Sigmoid colon (tissue), 6 donors: ENCODE measurements at regions not wholly inside any gene's neighbourhood (a gene's known extent, or its start where the extent isn't known, plus 50 kb on each side); places are given as distances from the start of the nearest gene placed in this dataset.

Experiments used
- DNase-seq: peaks from one replicate; pipeline ENCODE4 v3.0.0-alpha.2; 2019
- H3K27ac ChIP-seq, 4 donors: fragments of 200-600 bp; sonication (generic); one replicate each; pipeline ENCODE4 v1.5.1; 2016 to 2019; ENCODE audit warnings: mild to moderate bottlenecking in 1 of 4
- H3K27me3 ChIP-seq, 3 donors: fragments of 200-600 bp; sonication (generic); one replicate each; pipeline ENCODE4 v1.5.1; 2019; ENCODE audit warnings: mild to moderate bottlenecking in 1 of 3
- H3K36me3 ChIP-seq, 4 donors: fragments of 200-600 bp; sonication (generic); one replicate each; pipeline ENCODE4 v1.5.1; 2016 to 2019
- H3K4me1 ChIP-seq, 4 donors: fragments of 200-600 bp; sonication (generic); one replicate each; pipeline ENCODE4 v1.5.1; 2017 to 2019
- H3K4me3 ChIP-seq, 4 donors: fragments of 200-600 bp; sonication (generic); one replicate each; pipeline ENCODE4 v1.5.1; 2017 to 2019; ENCODE audit warnings: mild to moderate bottlenecking in 2 of 4, moderate library complexity in 1 of 4
- H3K9me3 ChIP-seq, 4 donors: fragments of 200-600 bp in 3 of 4; sonication (generic) in 3 of 4; one replicate each; pipeline versions ENCODE4 v1.5.1 to v1.6.1; 2013 to 2019
- CTCF ChIP-seq, 4 experiments: fragments of 450-650 bp in 3 of 4; fragments of 200-600 bp in 1 of 4; IDR thresholded peaks; one replicate each; pipeline ENCODE4 v1.5.1; 2016 to 2019; ENCODE audit warnings: antibody characterized with exemption in 4 of 4, mild to moderate bottlenecking in 3 of 4, moderate library complexity in 2 of 4
- EP300 ChIP-seq, 4 donors: sonication (generic); formaldehyde crosslinking; IDR thresholded peaks; one replicate each; pipeline ENCODE4 v1.6.1; 2017; ENCODE audit warnings: antibody characterized with exemption in 4 of 4
- POLR2A ChIP-seq, 2 donors: fragments of 450-650 bp; IDR thresholded peaks; one replicate each; pipeline ENCODE4 v1.6.1; 2016; ENCODE audit warnings: antibody characterized with exemption in 2 of 2, mild to moderate bottlenecking in 2 of 2, moderate library complexity in 2 of 2
- POLR2AphosphoS5 ChIP-seq, 4 donors: sonication (generic); formaldehyde crosslinking; IDR thresholded peaks; one replicate each; pipeline ENCODE4 v1.6.1; 2017; ENCODE audit warnings: antibody characterized with exemption in 4 of 4
- WGBS, 2 donors: extraction: QIAGEN DNeasy Blood & Tissue Kit; methylation state at CpG; one replicate each; pipeline ENCODE4 v1.1.7; 2013; 5-methylcytosine and 5-hydroxymethylcytosine counted together
- intact Hi-C: fragments of 100-400 bp; cut with DNase I; formaldehyde crosslinking; loops from one replicate; pipeline ENCODE4 v1.15.1; 2023
- donor health status: healthy with polysubstance abuse.
- donor health status: healthy.

DNA sequence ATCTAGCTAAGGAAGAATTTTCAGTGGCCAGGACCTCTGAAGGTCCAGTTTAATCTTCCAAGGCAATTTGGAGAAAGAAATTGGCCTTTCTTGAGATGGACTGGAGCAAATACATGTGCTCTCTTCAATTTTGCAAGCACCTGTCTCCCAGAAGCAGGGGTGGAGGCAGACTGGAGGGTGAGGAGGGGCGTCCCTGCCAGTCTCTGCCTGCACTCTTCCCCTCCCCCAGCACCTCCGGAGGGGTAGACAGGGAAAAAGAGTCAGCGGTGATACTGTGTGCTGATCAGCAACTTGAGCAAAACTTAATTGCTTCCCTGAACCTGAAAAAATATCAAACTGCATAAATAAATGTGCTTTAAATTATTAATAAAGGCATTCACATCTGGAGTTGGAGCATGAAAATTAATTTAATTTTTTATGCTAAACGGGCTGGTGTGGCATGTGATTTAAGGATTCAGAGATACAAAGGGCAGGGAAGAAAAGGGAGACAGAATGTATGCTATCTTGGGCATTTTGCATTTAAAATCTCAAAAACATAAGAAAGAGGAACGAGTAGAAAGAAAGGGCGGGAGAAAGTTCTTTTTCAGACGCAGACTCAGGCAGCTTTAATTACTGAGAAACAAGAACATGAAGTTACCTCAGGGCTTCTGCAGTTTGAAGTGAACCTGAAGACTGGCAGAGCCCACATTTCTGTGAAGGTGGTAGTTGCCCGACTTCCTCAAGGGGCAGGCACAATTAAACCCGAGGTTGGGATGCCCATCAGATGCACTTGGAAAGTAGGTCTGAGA is 319.7 kb downstream of the UACA start:
- H3K4me1 ChIP-seq: peaks cover 0 to 12% (median 5%) of the 10 kb centered on the region in 4 donors
- H3K36me3 ChIP-seq: no peaks in the 10 kb centered on the region
- 67 to 83% methylated on average over 9 of the region's 9 CpGs for WGBS, 2 donors
- no peak for DNase-seq
- no peak overlapping the region for H3K27ac ChIP-seq
- TF ChIP-seq POLR2A (IDR thresholded peaks at IDR 0.05): no peak
- no peak for TF ChIP-seq POLR2AphosphoS5 (IDR thresholded peaks at IDR 0.05)
- no peak for TF ChIP-seq CTCF (IDR thresholded peaks at IDR 0.05)
- no peak for TF ChIP-seq EP300 (IDR thresholded peaks at IDR 0.05)
- H3K27me3 ChIP-seq: no peaks in the 10 kb centered on the region
- H3K4me3 ChIP-seq: no peak overlapping the region
- no peaks in the 10 kb centered on the region for H3K9me3 ChIP-seq
- intact Hi-C loops: no loop called here

- Histone ChIP-seq H3K27me3 (no peaks in the 10 kb centered on the region), H3K4me3 (no peak overlapping the region), H3K4me1 (peaks cover 0 to 9% (median 2%) of the 10 kb centered on the region in 4 donors), H3K27ac (no peak overlapping the region), H3K36me3 (no peaks in the 10 kb centered on the region), H3K9me3 (no peaks in the 10 kb centered on the region)
- no peak for DNase-seq
- intact Hi-C loops: no loop called here
- TF ChIP-seq CTCF (IDR thresholded peaks at IDR 0.05) (no peak), POLR2AphosphoS5 (IDR thresholded peaks at IDR 0.05) (no peak), POLR2A (IDR thresholded peaks at IDR 0.05) (no peak), EP300 (IDR thresholded peaks at IDR 0.05) (no peak)
- 77 to 79% methylated on average over 13 of the region's 13 CpGs for WGBS, 2 donors
Measured at GRCh38 chr15:70442616-70443321, 320.6 kb downstream of the UACA start.

DNA sequence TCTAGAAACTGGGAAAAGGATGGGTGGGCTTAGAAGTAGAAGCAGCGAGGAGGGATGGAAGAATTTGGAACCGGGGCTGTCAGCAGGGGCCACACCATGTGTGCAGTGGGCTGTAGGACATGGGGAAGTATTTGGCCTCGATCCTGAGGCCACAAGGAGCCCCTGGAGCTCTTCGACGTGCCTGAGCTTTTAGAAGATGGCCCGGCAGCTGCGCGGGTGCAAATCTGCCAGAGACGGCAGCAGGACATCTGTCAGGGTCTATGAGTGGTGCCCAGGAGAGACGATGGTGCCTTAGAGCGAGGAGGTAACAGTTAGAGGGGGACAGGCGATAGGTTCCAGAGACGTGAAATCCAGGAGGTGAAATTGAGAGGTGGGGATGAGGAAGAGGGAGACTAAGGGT is 321.1 kb downstream of the UACA start:
- no peaks in the 10 kb centered on the region for H3K36me3 ChIP-seq
- H3K4me3 ChIP-seq: no peak overlapping the region
- no peak for DNase-seq
- no peak for TF ChIP-seq CTCF (IDR thresholded peaks at IDR 0.05)
- no peak for TF ChIP-seq POLR2A (IDR thresholded peaks at IDR 0.05)
- no peak for TF ChIP-seq EP300 (IDR thresholded peaks at IDR 0.05)
- no peak for TF ChIP-seq POLR2AphosphoS5 (IDR thresholded peaks at IDR 0.05)
- 92 to 93% methylated on average over 13 of the region's 13 CpGs for WGBS, 2 donors
- intact Hi-C loops: no loop called here
- H3K27me3 ChIP-seq: no peaks in the 10 kb centered on the region
- no peaks in the 10 kb centered on the region for H3K9me3 ChIP-seq
- no peak overlapping the region for H3K27ac ChIP-seq
- peaks cover 0 to 3% (median 0%) of the 10 kb centered on the region in 4 donors for H3K4me1 ChIP-seq

- 92% methylated on average over 10 of the region's 10 CpGs for WGBS, 2 donors
- no peak for DNase-seq
- H3K27me3 ChIP-seq: no peaks in the 10 kb centered on the region
- no peaks in the 10 kb centered on the region for H3K36me3 ChIP-seq
- no peak overlapping the region for H3K4me3 ChIP-seq
- intact Hi-C loops: no loop called here
- TF ChIP-seq POLR2A (IDR thresholded peaks at IDR 0.05) (no peak), EP300 (IDR thresholded peaks at IDR 0.05) (no peak), CTCF (IDR thresholded peaks at IDR 0.05) (no peak), POLR2AphosphoS5 (IDR thresholded peaks at IDR 0.05) (no peak)
- no peaks in the 10 kb centered on the region for H3K9me3 ChIP-seq
- no peaks in the 10 kb centered on the region for H3K4me1 ChIP-seq
- no peak overlapping the region for H3K27ac ChIP-seq
Measured at GRCh38 chr15:70440416-70441138, 322.8 kb downstream of the UACA start.
